ENCODE measurements at regions not wholly inside any gene's neighbourhood (a gene's known extent, or its start where the extent isn't known, plus 50 kb on each side); places are given as distances from the start of the nearest gene placed in this dataset.

- no peaks in the 10 kb centered on the region for H3F3A ChIP-seq (replicated peaks; ENCODE audit: low read depth)
Observed at GRCh38 chr13:74975111-74975510, 506.9 kb downstream of the TBC1D4 start.

More at GRCh38 chr13:74975111-74975510, 506.9 kb downstream of the TBC1D4 start:
- Histone ChIP-seq H3K4me1 (ENCODE audit: insufficient read depth) (peaks cover 3% of the 10 kb centered on the region; the same call in 1 of the 2 replicates), H3K4me3 (no peak overlapping the region), H2AFZ (no peak overlapping the region), H3K4me2 (no peak overlapping the region), H3K9me2 (ENCODE audit: insufficient read depth) (0 out of 2 replicates have a peak, but pooled peaks cover 4% of the 10 kb centered on the region), H3K27me3 (ENCODE audit: insufficient read depth) (no peaks in the 10 kb centered on the region), H3K27ac (ENCODE audit: low read depth) (no peak overlapping the region), H3K79me2 (replicated peaks; ENCODE audit: insufficient read depth) (no peaks in the 10 kb centered on the region), H4K20me1 (replicated peaks; ENCODE audit: insufficient read depth) (no peaks in the 10 kb centered on the region), H3K36me3 (ENCODE audit: insufficient read depth) (no peaks in the 10 kb centered on the region)
- Mint-ChIP-seq H3K9me3 (no peaks in the 10 kb centered on the region), H3K36me3 (ENCODE audit: low read depth) (no peaks in the 10 kb centered on the region), H3K4me3 (no peak overlapping the region), H3K27me3 (ENCODE audit: insufficient read depth, low read depth, poor library complexity) (no peaks in the 10 kb centered on the region), H3K4me1 (peaks cover 15% of the 10 kb centered on the region), H3K27ac (no peak overlapping the region)
- ATAC-seq (no peak), DNase-seq (ENCODE audit: low spot score) (no peak)
- TF ChIP-seq CREB1 (CRISPR knock-in tag; IDR thresholded peaks at IDR 0.05; ENCODE audit: low read depth) (no peak), EZH2 (IDR thresholded peaks at IDR 0.05; ENCODE audit: low read depth, unreplicated experiment) (no peak), ZNF331 (CRISPR knock-in tag; IDR thresholded peaks at IDR 0.05; ENCODE audit: low read depth) (no peak), ETS1 (IDR thresholded peaks at IDR 0.05) (no peak), EZH2phosphoT487 (IDR thresholded peaks at IDR 0.05; ENCODE audit: unreplicated experiment) (no peak), ZNF114 (CRISPR knock-in tag; IDR thresholded peaks at IDR 0.05) (no peak), JUNB (IDR thresholded peaks at IDR 0.05; ENCODE audit: unreplicated experiment) (no peak), NANOG (IDR thresholded peaks at IDR 0.05; ENCODE audit: borderline replicate concordance) (no peak), STAT1 (IDR thresholded peaks at IDR 0.05; ENCODE audit: unreplicated experiment) (no peak), POLR2AphosphoS5 (IDR thresholded peaks at IDR 0.05; ENCODE audit: low read depth) (no peak)
- TF ChIP-seq, protein P1, sequence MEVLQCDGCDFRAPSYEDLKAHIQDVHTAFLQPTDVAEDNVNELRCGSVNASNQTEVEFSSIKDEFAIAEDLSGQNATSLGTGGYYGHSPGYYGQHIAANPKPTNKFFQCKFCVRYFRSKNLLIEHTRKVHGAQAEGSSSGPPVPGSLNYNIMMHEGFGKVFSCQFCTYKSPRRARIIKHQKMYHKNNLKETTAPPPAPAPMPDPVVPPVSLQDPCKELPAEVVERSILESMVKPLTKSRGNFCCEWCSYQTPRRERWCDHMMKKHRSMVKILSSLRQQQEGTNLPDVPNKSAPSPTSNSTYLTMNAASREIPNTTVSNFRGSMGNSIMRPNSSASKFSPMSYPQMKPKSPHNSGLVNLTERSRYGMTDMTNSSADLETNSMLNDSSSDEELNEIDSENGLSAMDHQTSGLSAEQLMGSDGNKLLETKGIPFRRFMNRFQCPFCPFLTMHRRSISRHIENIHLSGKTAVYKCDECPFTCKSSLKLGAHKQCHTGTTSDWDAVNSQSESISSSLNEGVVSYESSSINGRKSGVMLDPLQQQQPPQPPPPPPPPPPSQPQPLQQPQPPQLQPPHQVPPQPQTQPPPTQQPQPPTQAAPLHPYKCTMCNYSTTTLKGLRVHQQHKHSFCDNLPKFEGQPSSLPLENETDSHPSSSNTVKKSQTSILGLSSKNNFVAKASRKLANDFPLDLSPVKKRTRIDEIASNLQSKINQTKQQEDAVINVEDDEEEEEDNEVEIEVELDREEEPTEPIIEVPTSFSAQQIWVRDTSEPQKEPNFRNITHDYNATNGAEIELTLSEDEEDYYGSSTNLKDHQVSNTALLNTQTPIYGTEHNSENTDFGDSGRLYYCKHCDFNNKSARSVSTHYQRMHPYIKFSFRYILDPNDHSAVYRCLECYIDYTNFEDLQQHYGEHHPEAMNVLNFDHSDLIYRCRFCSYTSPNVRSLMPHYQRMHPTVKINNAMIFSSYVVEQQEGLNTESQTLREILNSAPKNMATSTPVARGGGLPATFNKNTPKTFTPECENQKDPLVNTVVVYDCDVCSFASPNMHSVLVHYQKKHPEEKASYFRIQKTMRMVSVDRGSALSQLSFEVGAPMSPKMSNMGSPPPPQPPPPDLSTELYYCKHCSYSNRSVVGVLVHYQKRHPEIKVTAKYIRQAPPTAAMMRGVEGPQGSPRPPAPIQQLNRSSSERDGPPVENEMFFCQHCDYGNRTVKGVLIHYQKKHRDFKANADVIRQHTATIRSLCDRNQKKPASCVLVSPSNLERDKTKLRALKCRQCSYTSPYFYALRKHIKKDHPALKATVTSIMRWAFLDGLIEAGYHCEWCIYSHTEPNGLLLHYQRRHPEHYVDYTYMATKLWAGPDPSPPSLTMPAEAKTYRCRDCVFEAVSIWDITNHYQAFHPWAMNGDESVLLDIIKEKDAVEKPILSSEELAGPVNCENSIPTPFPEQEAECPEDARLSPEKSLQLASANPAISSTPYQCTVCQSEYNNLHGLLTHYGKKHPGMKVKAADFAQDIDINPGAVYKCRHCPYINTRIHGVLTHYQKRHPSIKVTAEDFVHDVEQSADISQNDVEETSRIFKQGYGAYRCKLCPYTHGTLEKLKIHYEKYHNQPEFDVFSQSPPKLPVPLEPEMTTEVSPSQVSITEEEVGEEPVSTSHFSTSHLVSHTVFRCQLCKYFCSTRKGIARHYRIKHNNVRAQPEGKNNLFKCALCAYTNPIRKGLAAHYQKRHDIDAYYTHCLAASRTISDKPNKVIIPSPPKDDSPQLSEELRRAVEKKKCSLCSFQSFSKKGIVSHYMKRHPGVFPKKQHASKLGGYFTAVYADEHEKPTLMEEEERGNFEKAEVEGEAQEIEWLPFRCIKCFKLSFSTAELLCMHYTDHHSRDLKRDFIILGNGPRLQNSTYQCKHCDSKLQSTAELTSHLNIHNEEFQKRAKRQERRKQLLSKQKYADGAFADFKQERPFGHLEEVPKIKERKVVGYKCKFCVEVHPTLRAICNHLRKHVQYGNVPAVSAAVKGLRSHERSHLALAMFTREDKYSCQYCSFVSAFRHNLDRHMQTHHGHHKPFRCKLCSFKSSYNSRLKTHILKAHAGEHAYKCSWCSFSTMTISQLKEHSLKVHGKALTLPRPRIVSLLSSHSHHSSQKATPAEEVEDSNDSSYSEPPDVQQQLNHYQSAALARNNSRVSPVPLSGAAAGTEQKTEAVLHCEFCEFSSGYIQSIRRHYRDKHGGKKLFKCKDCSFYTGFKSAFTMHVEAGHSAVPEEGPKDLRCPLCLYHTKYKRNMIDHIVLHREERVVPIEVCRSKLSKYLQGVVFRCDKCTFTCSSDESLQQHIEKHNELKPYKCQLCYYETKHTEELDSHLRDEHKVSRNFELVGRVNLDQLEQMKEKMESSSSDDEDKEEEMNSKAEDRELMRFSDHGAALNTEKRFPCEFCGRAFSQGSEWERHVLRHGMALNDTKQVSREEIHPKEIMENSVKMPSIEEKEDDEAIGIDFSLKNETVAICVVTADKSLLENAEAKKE (CRISPR knock-in tag; IDR thresholded peaks at IDR 0.05), result no peak
- TF ChIP-seq, protein P2, sequence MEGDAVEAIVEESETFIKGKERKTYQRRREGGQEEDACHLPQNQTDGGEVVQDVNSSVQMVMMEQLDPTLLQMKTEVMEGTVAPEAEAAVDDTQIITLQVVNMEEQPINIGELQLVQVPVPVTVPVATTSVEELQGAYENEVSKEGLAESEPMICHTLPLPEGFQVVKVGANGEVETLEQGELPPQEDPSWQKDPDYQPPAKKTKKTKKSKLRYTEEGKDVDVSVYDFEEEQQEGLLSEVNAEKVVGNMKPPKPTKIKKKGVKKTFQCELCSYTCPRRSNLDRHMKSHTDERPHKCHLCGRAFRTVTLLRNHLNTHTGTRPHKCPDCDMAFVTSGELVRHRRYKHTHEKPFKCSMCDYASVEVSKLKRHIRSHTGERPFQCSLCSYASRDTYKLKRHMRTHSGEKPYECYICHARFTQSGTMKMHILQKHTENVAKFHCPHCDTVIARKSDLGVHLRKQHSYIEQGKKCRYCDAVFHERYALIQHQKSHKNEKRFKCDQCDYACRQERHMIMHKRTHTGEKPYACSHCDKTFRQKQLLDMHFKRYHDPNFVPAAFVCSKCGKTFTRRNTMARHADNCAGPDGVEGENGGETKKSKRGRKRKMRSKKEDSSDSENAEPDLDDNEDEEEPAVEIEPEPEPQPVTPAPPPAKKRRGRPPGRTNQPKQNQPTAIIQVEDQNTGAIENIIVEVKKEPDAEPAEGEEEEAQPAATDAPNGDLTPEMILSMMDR (conservative IDR thresholded peaks at IDR 0.05; ENCODE audit: low read depth in 2 of 2), result no peak
- TF ChIP-seq, protein P3, sequence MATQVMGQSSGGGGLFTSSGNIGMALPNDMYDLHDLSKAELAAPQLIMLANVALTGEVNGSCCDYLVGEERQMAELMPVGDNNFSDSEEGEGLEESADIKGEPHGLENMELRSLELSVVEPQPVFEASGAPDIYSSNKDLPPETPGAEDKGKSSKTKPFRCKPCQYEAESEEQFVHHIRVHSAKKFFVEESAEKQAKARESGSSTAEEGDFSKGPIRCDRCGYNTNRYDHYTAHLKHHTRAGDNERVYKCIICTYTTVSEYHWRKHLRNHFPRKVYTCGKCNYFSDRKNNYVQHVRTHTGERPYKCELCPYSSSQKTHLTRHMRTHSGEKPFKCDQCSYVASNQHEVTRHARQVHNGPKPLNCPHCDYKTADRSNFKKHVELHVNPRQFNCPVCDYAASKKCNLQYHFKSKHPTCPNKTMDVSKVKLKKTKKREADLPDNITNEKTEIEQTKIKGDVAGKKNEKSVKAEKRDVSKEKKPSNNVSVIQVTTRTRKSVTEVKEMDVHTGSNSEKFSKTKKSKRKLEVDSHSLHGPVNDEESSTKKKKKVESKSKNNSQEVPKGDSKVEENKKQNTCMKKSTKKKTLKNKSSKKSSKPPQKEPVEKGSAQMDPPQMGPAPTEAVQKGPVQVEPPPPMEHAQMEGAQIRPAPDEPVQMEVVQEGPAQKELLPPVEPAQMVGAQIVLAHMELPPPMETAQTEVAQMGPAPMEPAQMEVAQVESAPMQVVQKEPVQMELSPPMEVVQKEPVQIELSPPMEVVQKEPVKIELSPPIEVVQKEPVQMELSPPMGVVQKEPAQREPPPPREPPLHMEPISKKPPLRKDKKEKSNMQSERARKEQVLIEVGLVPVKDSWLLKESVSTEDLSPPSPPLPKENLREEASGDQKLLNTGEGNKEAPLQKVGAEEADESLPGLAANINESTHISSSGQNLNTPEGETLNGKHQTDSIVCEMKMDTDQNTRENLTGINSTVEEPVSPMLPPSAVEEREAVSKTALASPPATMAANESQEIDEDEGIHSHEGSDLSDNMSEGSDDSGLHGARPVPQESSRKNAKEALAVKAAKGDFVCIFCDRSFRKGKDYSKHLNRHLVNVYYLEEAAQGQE (IDR thresholded peaks at IDR 0.05; ENCODE audit: unreplicated experiment), result no peak
